Esophagus muscularis mucosa (tissue), 3 donors: ENCODE measurements at regions not wholly inside any gene's neighbourhood (a gene's known extent, or its start where the extent isn't known, plus 50 kb on each side); places are given as distances from the start of the nearest gene placed in this dataset.

Experiments
- POLR2AphosphoS5 ChIP-seq, 2 donors: sonication (generic); formaldehyde crosslinking; IDR thresholded peaks; one replicate each; pipeline ENCODE4 v1.6.1; 2017; ENCODE audit warnings: antibody characterized with exemption in 2 of 2
- TF ChIP-seq, protein P1 (sequence below), 3 experiments: fragments of 200-600 bp in 2 of 3; fragments of 450-650 bp in 1 of 3; sonication (generic) in 2 of 3; IDR thresholded peaks; one replicate each; pipeline ENCODE4 v1.5.1; 2017 to 2019; ENCODE audit warnings: antibody characterized with exemption in 3 of 3, mild to moderate bottlenecking in 2 of 3, moderate library complexity in 1 of 3

GRCh38 chr4:137200322-137200721, 332.0 kb downstream of the PCDH18 start:
- TF ChIP-seq, protein P1, sequence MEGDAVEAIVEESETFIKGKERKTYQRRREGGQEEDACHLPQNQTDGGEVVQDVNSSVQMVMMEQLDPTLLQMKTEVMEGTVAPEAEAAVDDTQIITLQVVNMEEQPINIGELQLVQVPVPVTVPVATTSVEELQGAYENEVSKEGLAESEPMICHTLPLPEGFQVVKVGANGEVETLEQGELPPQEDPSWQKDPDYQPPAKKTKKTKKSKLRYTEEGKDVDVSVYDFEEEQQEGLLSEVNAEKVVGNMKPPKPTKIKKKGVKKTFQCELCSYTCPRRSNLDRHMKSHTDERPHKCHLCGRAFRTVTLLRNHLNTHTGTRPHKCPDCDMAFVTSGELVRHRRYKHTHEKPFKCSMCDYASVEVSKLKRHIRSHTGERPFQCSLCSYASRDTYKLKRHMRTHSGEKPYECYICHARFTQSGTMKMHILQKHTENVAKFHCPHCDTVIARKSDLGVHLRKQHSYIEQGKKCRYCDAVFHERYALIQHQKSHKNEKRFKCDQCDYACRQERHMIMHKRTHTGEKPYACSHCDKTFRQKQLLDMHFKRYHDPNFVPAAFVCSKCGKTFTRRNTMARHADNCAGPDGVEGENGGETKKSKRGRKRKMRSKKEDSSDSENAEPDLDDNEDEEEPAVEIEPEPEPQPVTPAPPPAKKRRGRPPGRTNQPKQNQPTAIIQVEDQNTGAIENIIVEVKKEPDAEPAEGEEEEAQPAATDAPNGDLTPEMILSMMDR (IDR thresholded peaks at IDR 0.05) = no peak
- TF ChIP-seq POLR2AphosphoS5 (IDR thresholded peaks at IDR 0.05) = no peak
